ENCODE measurements at regions not wholly inside any gene's neighbourhood (a gene's known extent, or its start where the extent isn't known, plus 50 kb on each side); places are given as distances from the start of the nearest gene placed in this dataset.

DNA sequence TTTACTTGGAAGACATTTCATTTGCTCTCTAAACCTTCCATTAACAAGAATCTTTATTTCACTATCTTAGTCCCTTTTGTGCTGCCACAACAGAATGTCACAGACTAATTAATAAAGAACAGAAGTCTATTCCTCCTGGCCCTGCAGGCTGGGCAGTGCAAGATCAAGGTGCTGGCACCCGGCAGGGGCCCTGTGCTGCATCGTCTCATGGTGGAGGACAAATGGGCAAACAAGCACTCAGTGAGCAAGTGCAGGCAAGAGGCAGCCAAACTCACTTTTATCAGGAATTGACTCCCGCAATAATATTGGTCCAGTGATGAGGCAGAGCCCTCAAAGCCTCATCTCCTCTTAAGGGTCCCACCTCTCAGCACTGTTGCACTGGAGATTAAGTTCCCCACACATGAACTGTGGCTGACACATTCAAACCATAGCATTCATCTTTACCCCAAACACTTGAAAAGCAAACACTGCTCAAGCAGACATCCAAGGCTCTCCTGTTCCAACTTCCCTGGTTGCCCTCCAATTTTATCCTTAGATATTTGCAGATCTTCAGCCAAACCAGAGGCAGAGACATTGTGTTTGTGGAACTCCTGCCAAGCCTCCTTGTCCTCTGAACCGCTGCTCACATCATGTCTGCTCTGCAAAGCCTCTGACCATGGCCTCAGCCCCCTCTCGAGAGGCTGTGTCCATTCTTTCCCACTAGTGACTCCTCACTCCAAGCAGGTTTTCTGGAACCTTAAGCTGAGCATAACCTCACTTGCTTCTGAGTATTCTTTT lies 404.4 kb upstream of the SOX11 start:
- Histone ChIP-seq H3K4me3 (ENCODE audit: low read depth, low read length) (no peak overlapping the region), H3K4me1 (ENCODE audit: control insufficient read depth, insufficient read depth, low read length) (no peaks in the 10 kb centered on the region), H3K9me3 (ENCODE audit: control insufficient read depth, insufficient read depth, low read depth, low read length) (no peaks in the 10 kb centered on the region), H3K27ac (ENCODE audit: extremely low read depth, low read depth, low read length) (no peak overlapping the region), H3K36me3 (ENCODE audit: control insufficient read depth in 2 of 2, insufficient read depth in 1 of 2, low read length in 2 of 2) (no peaks in the 10 kb centered on the region)
- TF ChIP-seq GLIS2 (tag by site-specific recombination; IDR thresholded peaks at IDR 0.05): no peak
- TF ChIP-seq ZNF76 (tag by site-specific recombination; IDR thresholded peaks at IDR 0.05; ENCODE audit: borderline replicate concordance, low read depth): no peak
- TF ChIP-seq, protein P1, sequence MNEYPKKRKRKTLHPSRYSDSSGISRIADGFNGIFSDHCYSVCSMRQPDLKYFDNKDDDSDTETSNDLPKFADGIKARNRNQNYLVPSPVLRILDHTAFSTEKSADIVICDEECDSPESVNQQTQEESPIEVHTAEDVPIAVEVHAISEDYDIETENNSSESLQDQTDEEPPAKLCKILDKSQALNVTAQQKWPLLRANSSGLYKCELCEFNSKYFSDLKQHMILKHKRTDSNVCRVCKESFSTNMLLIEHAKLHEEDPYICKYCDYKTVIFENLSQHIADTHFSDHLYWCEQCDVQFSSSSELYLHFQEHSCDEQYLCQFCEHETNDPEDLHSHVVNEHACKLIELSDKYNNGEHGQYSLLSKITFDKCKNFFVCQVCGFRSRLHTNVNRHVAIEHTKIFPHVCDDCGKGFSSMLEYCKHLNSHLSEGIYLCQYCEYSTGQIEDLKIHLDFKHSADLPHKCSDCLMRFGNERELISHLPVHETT (tag by site-specific recombination; IDR thresholded peaks at IDR 0.05): no peak
- TF ChIP-seq ZNF404 (tag by site-specific recombination; IDR thresholded peaks at IDR 0.05): no peak
- no peak for TF ChIP-seq ZNF530 (tag by site-specific recombination; IDR thresholded peaks at IDR 0.05; ENCODE audit: low read depth)
- TF ChIP-seq ZNF394 (tag by site-specific recombination; IDR thresholded peaks at IDR 0.05; ENCODE audit: borderline replicate concordance): no peak
- POLR2A ChIA-PET: no interaction called here
- CTCF ChIA-PET: interaction anchor here (0.7 kb wide), 2 partner anchors 19 to 55 kb away, joined by 3 read pairs; no protein-coding TSS in a partner anchor

DNA sequence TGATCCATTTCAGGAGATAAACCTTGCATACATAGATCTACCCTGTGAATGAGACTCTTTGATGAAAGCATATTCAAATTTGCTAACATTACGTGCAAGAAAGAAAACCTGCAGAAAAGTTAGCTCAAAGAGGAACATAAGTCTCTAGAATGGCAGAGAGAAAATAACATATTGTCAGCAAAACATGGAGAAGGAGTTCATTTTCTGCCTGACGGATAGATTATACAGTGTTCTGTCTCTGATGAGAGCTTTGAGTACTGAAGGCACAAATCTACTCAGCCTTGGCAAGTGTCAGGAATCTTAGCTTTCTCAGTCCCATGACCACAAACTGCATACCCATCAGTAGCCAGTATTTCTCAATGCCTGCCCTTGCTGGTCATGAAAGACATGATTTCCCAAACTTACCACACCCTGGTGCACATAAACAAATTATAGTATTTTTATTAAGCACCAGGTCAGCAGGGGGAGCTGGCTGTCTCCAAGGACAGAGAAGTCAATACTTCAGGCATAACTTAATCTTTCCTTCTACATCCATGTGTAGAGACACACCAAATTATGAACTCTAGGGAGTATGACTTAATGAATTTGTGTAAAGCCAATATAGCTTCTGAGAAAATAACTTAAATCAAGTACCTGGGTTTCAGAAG lies 401.2 kb upstream of the SOX11 start:
- Histone ChIP-seq H3K9me3 (ENCODE audit: control insufficient read depth, insufficient read depth, low read depth, low read length) (no peaks in the 10 kb centered on the region), H3K27ac (ENCODE audit: extremely low read depth, low read depth, low read length) (no peak overlapping the region), H3K4me1 (ENCODE audit: control insufficient read depth, insufficient read depth, low read length) (no peaks in the 10 kb centered on the region), H3K4me3 (ENCODE audit: low read depth, low read length) (no peak overlapping the region), H3K36me3 (ENCODE audit: control insufficient read depth in 2 of 2, insufficient read depth in 1 of 2, low read length in 2 of 2) (no peaks in the 10 kb centered on the region)
- no peak for TF ChIP-seq ZNF610 (tag by site-specific recombination; IDR thresholded peaks at IDR 0.05; ENCODE audit: borderline replicate concordance)
- no peak for TF ChIP-seq ZNF433 (tag by site-specific recombination; IDR thresholded peaks at IDR 0.05; ENCODE audit: low read depth)
- TF ChIP-seq ZNF670 (tag by site-specific recombination; IDR thresholded peaks at IDR 0.05; ENCODE audit: low read depth): no peak
- TF ChIP-seq YY1 (tag by site-specific recombination; IDR thresholded peaks at IDR 0.05): no peak
- TF ChIP-seq BCL11A (tag by site-specific recombination; IDR thresholded peaks at IDR 0.05; ENCODE audit: low read depth): no peak
- no peak for TF ChIP-seq ZNF843 (tag by site-specific recombination; IDR thresholded peaks at IDR 0.05)
- no peak for TF ChIP-seq ZNF621 (tag by site-specific recombination; IDR thresholded peaks at IDR 0.05)
- TF ChIP-seq GLI2 (tag by site-specific recombination; IDR thresholded peaks at IDR 0.05; ENCODE audit: borderline replicate concordance, low read depth): no peak
- TF ChIP-seq, protein P2, sequence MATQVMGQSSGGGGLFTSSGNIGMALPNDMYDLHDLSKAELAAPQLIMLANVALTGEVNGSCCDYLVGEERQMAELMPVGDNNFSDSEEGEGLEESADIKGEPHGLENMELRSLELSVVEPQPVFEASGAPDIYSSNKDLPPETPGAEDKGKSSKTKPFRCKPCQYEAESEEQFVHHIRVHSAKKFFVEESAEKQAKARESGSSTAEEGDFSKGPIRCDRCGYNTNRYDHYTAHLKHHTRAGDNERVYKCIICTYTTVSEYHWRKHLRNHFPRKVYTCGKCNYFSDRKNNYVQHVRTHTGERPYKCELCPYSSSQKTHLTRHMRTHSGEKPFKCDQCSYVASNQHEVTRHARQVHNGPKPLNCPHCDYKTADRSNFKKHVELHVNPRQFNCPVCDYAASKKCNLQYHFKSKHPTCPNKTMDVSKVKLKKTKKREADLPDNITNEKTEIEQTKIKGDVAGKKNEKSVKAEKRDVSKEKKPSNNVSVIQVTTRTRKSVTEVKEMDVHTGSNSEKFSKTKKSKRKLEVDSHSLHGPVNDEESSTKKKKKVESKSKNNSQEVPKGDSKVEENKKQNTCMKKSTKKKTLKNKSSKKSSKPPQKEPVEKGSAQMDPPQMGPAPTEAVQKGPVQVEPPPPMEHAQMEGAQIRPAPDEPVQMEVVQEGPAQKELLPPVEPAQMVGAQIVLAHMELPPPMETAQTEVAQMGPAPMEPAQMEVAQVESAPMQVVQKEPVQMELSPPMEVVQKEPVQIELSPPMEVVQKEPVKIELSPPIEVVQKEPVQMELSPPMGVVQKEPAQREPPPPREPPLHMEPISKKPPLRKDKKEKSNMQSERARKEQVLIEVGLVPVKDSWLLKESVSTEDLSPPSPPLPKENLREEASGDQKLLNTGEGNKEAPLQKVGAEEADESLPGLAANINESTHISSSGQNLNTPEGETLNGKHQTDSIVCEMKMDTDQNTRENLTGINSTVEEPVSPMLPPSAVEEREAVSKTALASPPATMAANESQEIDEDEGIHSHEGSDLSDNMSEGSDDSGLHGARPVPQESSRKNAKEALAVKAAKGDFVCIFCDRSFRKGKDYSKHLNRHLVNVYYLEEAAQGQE (tag by site-specific recombination; IDR thresholded peaks at IDR 0.05): no peak
- TF ChIP-seq, protein P3, sequence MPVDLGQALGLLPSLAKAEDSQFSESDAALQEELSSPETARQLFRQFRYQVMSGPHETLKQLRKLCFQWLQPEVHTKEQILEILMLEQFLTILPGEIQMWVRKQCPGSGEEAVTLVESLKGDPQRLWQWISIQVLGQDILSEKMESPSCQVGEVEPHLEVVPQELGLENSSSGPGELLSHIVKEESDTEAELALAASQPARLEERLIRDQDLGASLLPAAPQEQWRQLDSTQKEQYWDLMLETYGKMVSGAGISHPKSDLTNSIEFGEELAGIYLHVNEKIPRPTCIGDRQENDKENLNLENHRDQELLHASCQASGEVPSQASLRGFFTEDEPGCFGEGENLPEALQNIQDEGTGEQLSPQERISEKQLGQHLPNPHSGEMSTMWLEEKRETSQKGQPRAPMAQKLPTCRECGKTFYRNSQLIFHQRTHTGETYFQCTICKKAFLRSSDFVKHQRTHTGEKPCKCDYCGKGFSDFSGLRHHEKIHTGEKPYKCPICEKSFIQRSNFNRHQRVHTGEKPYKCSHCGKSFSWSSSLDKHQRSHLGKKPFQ (tag by site-specific recombination; IDR thresholded peaks at IDR 0.05): no peak
- TF ChIP-seq, protein P4, sequence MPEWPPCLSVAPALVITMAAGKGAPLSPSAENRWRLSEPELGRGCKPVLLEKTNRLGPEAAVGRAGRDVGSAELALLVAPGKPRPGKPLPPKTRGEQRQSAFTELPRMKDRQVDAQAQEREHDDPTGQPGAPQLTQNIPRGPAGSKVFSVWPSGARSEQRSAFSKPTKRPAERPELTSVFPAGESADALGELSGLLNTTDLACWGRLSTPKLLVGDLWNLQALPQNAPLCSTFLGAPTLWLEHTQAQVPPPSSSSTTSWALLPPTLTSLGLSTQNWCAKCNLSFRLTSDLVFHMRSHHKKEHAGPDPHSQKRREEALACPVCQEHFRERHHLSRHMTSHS (tag by site-specific recombination; IDR thresholded peaks at IDR 0.05): no peak
- no peak for TF ChIP-seq ZNF544 (tag by site-specific recombination; IDR thresholded peaks at IDR 0.05)
- no peak for TF ChIP-seq ZBTB8A (tag by site-specific recombination; IDR thresholded peaks at IDR 0.05)
- ChIA-PET CTCF (interaction anchor here (0.6 to 1.0 kb wide), 5 partner anchors 12 to 300 kb away, joined by 3 to 4 read pairs (median 3); no protein-coding TSS in a partner anchor), POLR2A (no interaction called here)
